BLaER1 (cell line): ENCODE measurements at regions not wholly inside any gene's neighbourhood (a gene's known extent, or its start where the extent isn't known, plus 50 kb on each side); places are given as distances from the start of the nearest gene placed in this dataset.
"Not testable (repeated sequence)": the region's sequence is repeated elsewhere in the genome, so short reads cannot be mapped to it uniquely, and the experiment has no call there.

ENCODE experiments used
- H3K27ac ChIP-seq: shearing (Covaris generic); formaldehyde crosslinking; 2 replicates; pipeline ENCODE4 v1.8.1; 2022
- H3K27me3 ChIP-seq: shearing (Covaris generic); formaldehyde crosslinking; 2 replicates; pipeline ENCODE4 v1.8.1; 2022
- H3K36me3 ChIP-seq: shearing (Covaris generic); formaldehyde crosslinking; 2 replicates; pipeline ENCODE4 v1.8.1; 2022
- H3K4me1 ChIP-seq: shearing (Covaris generic); formaldehyde crosslinking; 2 replicates; pipeline ENCODE4 v1.8.1; 2022
- H3K4me2 ChIP-seq: shearing (Covaris generic); formaldehyde crosslinking; 2 replicates; pipeline ENCODE4 v1.8.1; 2022
- H3K4me3 ChIP-seq: shearing (Covaris generic); formaldehyde crosslinking; 2 replicates; pipeline ENCODE4 v1.8.1; 2022
- H3K9ac ChIP-seq: shearing (Covaris generic); formaldehyde crosslinking; 2 replicates; pipeline ENCODE4 v1.8.1; 2022
- H3K9me3 ChIP-seq: shearing (Covaris generic); formaldehyde crosslinking; 2 replicates; pipeline ENCODE4 v1.8.1; 2022
- H4K20me1 ChIP-seq: shearing (Covaris generic); formaldehyde crosslinking; 2 replicates; pipeline ENCODE4 v1.8.1; 2022
- Cebpa-rat ChIP-seq: shearing (Covaris generic); IDR thresholded peaks from 2 replicates; pipeline ENCODE4 v1.8.1; 2022

DNA sequence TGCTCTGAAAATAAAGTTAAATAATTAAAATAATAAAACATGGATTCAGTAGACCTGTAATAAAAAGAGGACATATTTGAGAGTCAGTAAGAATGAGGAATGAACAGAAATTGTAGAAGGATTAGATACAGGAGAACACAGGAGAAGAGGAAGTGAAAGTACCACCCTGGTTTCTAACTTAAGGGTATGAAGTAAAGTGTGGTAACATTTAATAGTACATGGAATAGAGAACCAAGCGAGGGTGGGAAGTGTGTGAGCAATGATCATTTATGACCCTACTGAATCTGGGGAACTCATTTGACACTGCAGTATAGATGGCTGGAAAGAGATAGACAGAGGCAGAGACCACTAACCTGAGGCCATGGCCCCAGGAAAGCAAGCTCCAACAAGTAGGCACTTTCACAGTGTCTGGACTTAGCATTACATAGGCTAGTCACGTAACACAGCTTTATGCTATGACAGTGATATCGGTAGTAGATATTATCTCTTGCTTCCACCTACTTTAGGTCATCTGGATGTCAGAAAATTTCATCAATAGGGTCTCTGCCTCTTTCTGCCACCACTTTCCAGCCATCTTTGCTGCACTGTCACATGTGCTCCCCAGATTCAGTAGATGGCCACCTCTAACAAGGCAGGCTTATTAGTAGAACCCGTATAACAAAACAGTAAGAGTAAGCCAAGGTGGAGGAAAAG, 633.9 kb upstream of the MIR17HG start:
- Histone ChIP-seq H3K4me2 (no peak overlapping the region), H3K36me3 (no peaks in the 10 kb centered on the region), H3K4me1 (no peaks in the 10 kb centered on the region), H3K9ac (no peak overlapping the region), H3K4me3 (no peak overlapping the region), H3K9me3 (no peaks in the 10 kb centered on the region), H4K20me1 (no peaks in the 10 kb centered on the region), H3K27ac (no peak overlapping the region), H3K27me3 (no peaks in the 10 kb centered on the region)
- no peak for TF ChIP-seq Cebpa-rat

DNA sequence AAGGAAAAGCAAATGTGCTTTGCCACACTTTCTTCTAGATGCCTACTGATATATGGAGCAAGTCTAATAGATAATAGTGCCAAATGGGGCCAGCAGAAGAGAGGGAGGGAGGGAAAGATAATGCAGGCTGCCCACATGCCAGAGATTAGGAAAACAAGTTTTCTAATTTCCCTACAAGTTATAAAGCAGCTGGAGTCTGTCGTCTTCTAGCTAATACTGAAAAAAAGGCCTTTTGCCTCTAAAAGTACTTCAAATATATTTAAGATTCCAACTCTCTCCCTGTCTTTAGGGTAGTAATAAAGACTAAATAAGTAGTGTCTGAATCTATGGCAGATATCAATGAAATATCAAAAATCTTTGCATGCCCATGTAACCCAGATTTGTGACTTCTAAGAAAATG, 632.0 kb upstream of the MIR17HG start:
- no peaks in the 10 kb centered on the region for H3K36me3 ChIP-seq

DNA sequence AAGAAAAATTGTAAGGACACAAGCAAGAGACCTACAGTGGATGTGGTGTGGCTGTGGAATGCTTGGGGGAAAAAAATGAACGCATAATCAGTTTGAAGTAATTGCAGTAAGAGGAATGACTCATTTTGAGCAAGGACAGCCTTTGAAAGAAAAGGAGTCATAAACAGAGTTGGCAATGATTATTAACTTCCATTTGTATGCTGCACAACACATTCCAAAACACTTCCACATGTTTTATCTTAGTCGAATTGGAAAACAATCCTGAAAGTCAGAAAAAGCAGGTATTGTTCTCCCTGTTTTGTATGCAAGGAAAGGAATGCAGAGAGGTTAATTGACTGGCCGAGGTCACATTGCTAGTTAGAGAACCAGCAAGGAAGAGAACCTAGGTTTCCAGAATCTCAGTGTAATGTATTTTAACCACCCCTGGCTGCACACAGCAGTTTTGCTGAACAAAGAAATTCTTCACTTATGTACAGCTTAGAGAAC, 630.0 kb upstream of the MIR17HG start:
- Histone ChIP-seq H3K4me3 (no peak overlapping the region), H3K27me3 (no peaks in the 10 kb centered on the region), H3K9ac (no peak overlapping the region), H4K20me1 (no peaks in the 10 kb centered on the region), H3K9me3 (no peaks in the 10 kb centered on the region), H3K4me2 (no peak overlapping the region), H3K36me3 (no peaks in the 10 kb centered on the region), H3K27ac (no peak overlapping the region), H3K4me1 (no peaks in the 10 kb centered on the region)
- no peak for TF ChIP-seq Cebpa-rat

More for the DNA sequence above, 632.0 kb upstream of the MIR17HG start:
- Histone ChIP-seq H3K4me2 (no peak overlapping the region), H4K20me1 (no peaks in the 10 kb centered on the region), H3K27ac (no peak overlapping the region), H3K27me3 (no peaks in the 10 kb centered on the region), H3K4me1 (no peaks in the 10 kb centered on the region), H3K9ac (no peak overlapping the region), H3K4me3 (no peak overlapping the region), H3K9me3 (no peaks in the 10 kb centered on the region)
- TF ChIP-seq Cebpa-rat: no peak

DNA sequence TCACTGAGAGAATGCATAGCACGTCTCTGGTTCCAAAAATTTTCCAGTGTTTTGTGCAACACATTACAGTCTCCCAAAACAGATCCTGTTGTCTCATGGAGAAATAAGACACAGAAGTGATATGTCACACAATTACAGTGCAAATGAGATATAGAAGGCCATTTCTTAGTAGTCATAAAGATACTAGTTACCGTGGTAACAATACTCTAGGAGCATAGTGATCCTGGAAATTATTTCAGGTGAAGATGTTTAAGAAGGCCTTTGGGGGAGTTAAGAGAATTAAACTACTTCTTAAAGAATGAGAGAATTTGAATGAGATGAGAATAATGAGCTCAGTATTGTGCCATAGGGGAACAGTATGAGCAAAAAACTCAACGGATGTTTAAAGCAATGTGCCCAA, 628.0 kb upstream of the MIR17HG start:
- no peak overlapping the region for H3K4me2 ChIP-seq
- H3K9ac ChIP-seq: no peak overlapping the region
- H3K36me3 ChIP-seq: no peaks in the 10 kb centered on the region
- H4K20me1 ChIP-seq: no peaks in the 10 kb centered on the region
- H3K4me1 ChIP-seq: no peaks in the 10 kb centered on the region
- no peak overlapping the region for H3K4me3 ChIP-seq
- no peaks in the 10 kb centered on the region for H3K27me3 ChIP-seq
- TF ChIP-seq Cebpa-rat: no peak
- no peak overlapping the region for H3K27ac ChIP-seq
- H3K9me3 ChIP-seq: no peaks in the 10 kb centered on the region

DNA sequence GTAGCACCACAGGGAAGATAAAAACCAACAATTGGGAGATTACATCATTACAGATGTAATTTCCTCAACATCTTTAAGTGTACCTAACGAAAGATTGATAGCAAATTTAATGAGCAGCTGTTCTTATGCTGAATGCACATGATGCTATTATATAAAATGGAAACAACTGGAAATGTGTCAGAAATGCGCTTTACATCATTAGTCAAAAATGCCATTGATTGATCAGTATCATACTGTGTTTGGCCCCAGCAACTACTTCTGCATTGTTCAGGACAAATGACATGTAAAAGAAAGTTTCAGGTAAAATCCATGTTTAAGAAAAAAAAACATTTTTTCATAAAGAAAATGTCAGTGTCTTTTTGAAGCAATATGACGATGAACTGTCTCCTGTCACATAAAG, 625.5 kb upstream of the MIR17HG start:
- Histone ChIP-seq H3K4me1 (no peaks in the 10 kb centered on the region), H3K36me3 (no peaks in the 10 kb centered on the region), H3K27ac (no peak overlapping the region), H3K4me2 (no peak overlapping the region), H3K27me3 (no peaks in the 10 kb centered on the region), H4K20me1 (no peaks in the 10 kb centered on the region), H3K9ac (no peak overlapping the region), H3K9me3 (0 out of 2 replicates have a peak, but pooled peaks cover 4% of the 10 kb centered on the region), H3K4me3 (no peak overlapping the region)
- no peak for TF ChIP-seq Cebpa-rat

DNA sequence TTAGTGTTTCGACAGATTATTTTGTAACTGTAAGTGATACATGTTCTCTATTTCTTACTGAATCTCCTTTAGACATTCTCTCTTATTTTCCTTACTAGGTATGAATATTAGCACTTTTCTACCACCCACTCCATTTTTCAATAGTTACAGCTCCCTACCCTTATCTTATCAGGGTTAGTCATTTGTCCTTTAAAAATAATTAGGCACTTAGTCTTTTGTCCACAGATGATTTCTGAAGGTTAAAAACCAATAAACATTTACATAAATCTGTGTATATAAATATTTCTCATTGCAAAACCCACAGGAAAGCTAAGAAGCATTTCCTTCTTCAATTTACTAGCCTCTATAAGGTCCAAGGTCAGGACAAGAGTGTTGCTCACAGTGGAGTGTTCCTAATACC, 624.1 kb upstream of the MIR17HG start:
- H3K4me1 ChIP-seq: no peaks in the 10 kb centered on the region
- H3K27me3 ChIP-seq: no peaks in the 10 kb centered on the region
- no peak for TF ChIP-seq Cebpa-rat

DNA sequence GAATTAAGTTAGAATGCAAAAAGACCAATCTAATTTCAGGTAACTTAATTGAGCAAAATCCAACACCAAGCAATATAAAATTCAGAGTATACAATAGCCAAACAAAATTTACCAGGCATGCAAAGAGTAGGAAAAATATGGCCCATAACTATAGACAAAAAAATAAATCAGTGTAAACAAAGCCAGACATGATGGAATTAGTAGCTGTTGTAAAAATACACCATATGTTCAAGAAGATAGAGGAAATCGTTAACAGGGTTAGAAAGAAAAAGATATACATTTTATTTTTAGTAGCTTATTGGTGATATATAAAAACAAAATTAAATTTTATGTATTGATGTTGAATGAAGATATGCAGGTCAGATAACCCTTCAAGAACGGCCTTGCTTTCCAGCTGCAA, 621.1 kb upstream of the MIR17HG start:
- peaks cover 4% of the 10 kb centered on the region; the same call in 1 of the 2 replicates for H3K9me3 ChIP-seq
- H3K4me3 ChIP-seq: no peak overlapping the region
- H3K4me1 ChIP-seq: no peaks in the 10 kb centered on the region
- no peaks in the 10 kb centered on the region for H3K36me3 ChIP-seq
- no peaks in the 10 kb centered on the region for H4K20me1 ChIP-seq
- no peak for TF ChIP-seq Cebpa-rat
- H3K4me2 ChIP-seq: no peak overlapping the region
- H3K27me3 ChIP-seq: no peaks in the 10 kb centered on the region
- H3K27ac ChIP-seq: no peak overlapping the region
- H3K9ac ChIP-seq: no peak overlapping the region

More for the DNA sequence above, 624.1 kb upstream of the MIR17HG start:
- no peaks in the 10 kb centered on the region for H3K36me3 ChIP-seq
- no peak overlapping the region for H3K4me2 ChIP-seq
- H3K27ac ChIP-seq: no peak overlapping the region
- no peak overlapping the region for H3K4me3 ChIP-seq
- 0 out of 2 replicates have a peak, but pooled peaks cover 4% of the 10 kb centered on the region for H3K9me3 ChIP-seq
- H4K20me1 ChIP-seq: no peaks in the 10 kb centered on the region
- H3K9ac ChIP-seq: no peak overlapping the region

DNA sequence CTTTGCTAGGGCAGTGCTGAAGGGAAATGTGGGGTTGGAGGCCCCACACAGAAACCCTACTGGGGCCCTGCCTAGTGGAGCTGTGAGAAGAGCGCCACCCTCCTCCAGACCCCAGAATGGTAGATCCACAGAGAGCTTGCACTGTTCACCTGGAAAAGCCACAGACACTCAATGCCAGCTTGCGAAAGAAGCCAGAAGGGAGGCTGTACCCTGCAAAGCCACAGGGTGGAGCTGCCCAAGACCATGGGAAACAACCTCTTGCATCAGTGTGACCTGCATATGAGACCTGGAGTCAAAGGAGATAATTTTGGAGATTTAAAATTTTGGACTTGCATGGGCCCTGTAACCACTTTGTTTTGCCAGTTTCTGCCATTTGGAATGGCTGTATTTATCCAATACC, 615.4 kb upstream of the MIR17HG start:
- TF ChIP-seq Cebpa-rat: no peak
- H4K20me1 ChIP-seq: no peaks in the 10 kb centered on the region

DNA sequence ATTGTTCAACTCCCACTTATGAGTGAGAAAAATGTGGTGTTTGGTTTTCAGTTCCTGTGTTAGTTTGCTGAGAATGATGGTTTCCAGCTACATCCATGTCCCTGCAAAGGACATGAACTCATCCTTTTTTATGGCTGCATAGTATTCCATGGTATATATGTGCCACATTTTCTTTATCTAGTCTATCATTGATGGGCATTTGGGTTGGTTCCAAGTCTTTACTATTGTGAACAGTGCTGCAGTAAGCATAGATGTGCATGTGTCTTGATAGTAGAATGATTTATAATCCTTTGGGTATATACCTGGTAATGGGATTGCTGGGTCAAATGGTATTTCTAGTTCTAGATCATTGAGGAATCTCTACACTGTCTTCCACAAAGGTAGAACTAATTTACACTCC, 613.0 kb upstream of the MIR17HG start:
- H3K9me3 ChIP-seq: peaks cover 11% of the 10 kb centered on the region; the same call in 1 of the 2 replicates
- H3K27me3 ChIP-seq, H3K4me2 ChIP-seq, H3K9ac ChIP-seq, H3K4me3 ChIP-seq, H3K4me1 ChIP-seq, H3K36me3 ChIP-seq, H4K20me1 ChIP-seq, H3K27ac ChIP-seq: not testable (repeated sequence)

More for the DNA sequence above, 615.4 kb upstream of the MIR17HG start:
- Histone ChIP-seq H3K36me3 (no peaks in the 10 kb centered on the region), H3K9ac (no peak overlapping the region), H3K27ac (no peak overlapping the region), H3K4me3 (no peak overlapping the region), H3K27me3 (no peaks in the 10 kb centered on the region), H3K4me1 (no peaks in the 10 kb centered on the region), H3K4me2 (no peak overlapping the region), H3K9me3 (peaks cover 11% of the 10 kb centered on the region; the same call in 1 of the 2 replicates)

DNA sequence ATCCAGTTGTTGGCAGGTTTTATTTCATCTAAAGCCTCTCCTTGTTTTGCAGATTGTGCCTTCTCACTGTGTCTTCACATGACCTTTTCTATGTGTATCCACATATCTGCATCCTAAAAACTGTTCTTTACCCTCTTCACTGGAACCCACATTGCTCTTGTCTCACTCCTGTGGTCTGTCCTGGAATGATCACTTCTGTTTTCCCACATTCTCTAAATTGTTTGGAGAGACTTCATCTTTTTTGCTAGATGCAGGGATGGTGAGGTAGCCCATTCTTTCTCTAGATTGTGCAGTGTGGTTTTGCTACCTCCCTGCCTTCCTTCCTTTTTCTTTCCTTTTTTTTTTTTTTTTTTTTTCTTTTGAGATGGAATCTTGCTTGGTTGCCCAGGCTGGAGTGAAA, 608.6 kb upstream of the MIR17HG start:
- H3K9me3 ChIP-seq: no peaks in the 10 kb centered on the region
- no peak overlapping the region for H3K9ac ChIP-seq
- no peaks in the 10 kb centered on the region for H3K27me3 ChIP-seq
- no peak overlapping the region for H3K27ac ChIP-seq
- H4K20me1 ChIP-seq: no peaks in the 10 kb centered on the region
- no peaks in the 10 kb centered on the region for H3K36me3 ChIP-seq
- H3K4me3 ChIP-seq: no peak overlapping the region
- H3K4me2 ChIP-seq: no peak overlapping the region
- no peaks in the 10 kb centered on the region for H3K4me1 ChIP-seq
- TF ChIP-seq Cebpa-rat: no peak
